Heart right ventricle (tissue), 16 donors: ENCODE measurements at regions not wholly inside any gene's neighbourhood (a gene's known extent, or its start where the extent isn't known, plus 50 kb on each side); places are given as distances from the start of the nearest gene placed in this dataset.
A peak's percentile ranks its signal among the peaks of the same experiment; 100 is the strongest.

Experiments
- ATAC-seq, 8 donors: fragments of 200-7000 bp; cut with Tn5 transposase; one replicate each; pipeline ENCODE4 v1.9.1; 2020; ENCODE audit warnings: mild to moderate bottlenecking in 8 of 8, moderate library complexity in 8 of 8, moderate number of reproducible peaks in 1 of 8
- DNase-seq, 2 donors: peaks; one replicate each; pipeline ENCODE4 v3.0.0-alpha.2; 2020
- H3K27ac ChIP-seq, 10 donors: fragments of 200-600 bp; sonication (generic) in 2 of 10; one replicate each; pipeline versions ENCODE4 v1.5.0 to v1.8.0; 2020 to 2022; ENCODE audit warnings: mild to moderate bottlenecking in 3 of 10
- H3K27me3 ChIP-seq, 7 donors: fragments of 200-600 bp; one replicate each; pipeline ENCODE4 v1.8.0; 2021 to 2022; ENCODE audit warnings: mild to moderate bottlenecking in 2 of 7
- H3K36me3 ChIP-seq, 9 donors: fragments of 200-600 bp; sonication (generic) in 1 of 9; one replicate each; pipeline versions ENCODE4 v1.5.0 to v1.8.0; 2020 to 2022; ENCODE audit warnings: mild to moderate bottlenecking in 2 of 9
- H3K4me1 ChIP-seq, 9 donors: fragments of 200-600 bp; sonication (generic) in 1 of 9; one replicate each; pipeline versions ENCODE4 v1.5.0 to v1.8.0; 2020 to 2022; ENCODE audit warnings: mild to moderate bottlenecking in 4 of 9
- H3K4me3 ChIP-seq, 10 donors: fragments of 200-600 bp; sonication (generic) in 2 of 10; one replicate each; pipeline versions ENCODE4 v1.5.0 to v1.8.0; 2020 to 2022; ENCODE audit warnings: mild to moderate bottlenecking in 7 of 10, moderate library complexity in 2 of 10
- H3K9me3 ChIP-seq, 11 donors: fragments of 200-600 bp in 10 of 11; sonication (generic) in 2 of 11; one replicate each; pipeline versions ENCODE4 v1.5.0 to v1.8.0; 2013 to 2022; ENCODE audit warnings: mild to moderate bottlenecking in 2 of 11, control low read depth in 1 of 11, moderate library complexity in 1 of 11
- CTCF ChIP-seq, 9 donors: fragments of 200-600 bp; sonication (generic) in 2 of 9; IDR thresholded peaks; one replicate each; pipeline versions ENCODE4 v1.5.0 to v1.8.0; 2021 to 2022; ENCODE audit warnings: antibody characterized with exemption in 9 of 9, mild to moderate bottlenecking in 5 of 9, moderate library complexity in 1 of 9
- WGBS, 2 donors: extraction: QIAGEN DNeasy Blood & Tissue Kit; methylation state at CpG; one replicate each; pipeline ENCODE4 v1.1.7; 2013; ENCODE audit warnings: inconsistent platforms in 1 of 2; 5-methylcytosine and 5-hydroxymethylcytosine counted together
- intact Hi-C, 10 donors: fragments of 100-400 bp; cut with DNase I; formaldehyde crosslinking; loops; one replicate each; pipeline versions ENCODE4 v1.11.1 to v1.14.2; 2022
- donor health status: Arrhythmogenic right ventricular cardiomyopathy.
- donor health status: ischemic (EF 13 %, LVEDD 7.1; RV severe dilation, severe dysfunction).
- donor health status: healthy with polysubstance abuse.
- donor health status: DM: no; HTN: yes; CAD: no.
- donor health status: DM: no; HTN: no; CAD: no.
- donor health status: ischemic (EF 25% LVEDD 6.9; RV normal size, moderate dysfunction).
- donor health status: ischemic (EF 25% LVEDD 5.7; RV mildly dilated, moderate dysfunction).
- donor health status: healthy.
- donor health status: DM: yes; HTN: yes; CAD: no.
- donor health status: Ischemic cardiomyopathy.
- donor health status: ischemic (EF 35%, LVEDD 5.7; RV mildly dilated, moderate dysfunction).
- donor health status: nonischemic (EF 11% LVEDD 7.7; RV severe dilation, severe dysfunction).
- donor health status: DM: yes; HTN: yes; CAD: no.
- donor health status: PGD.
- donor health status: ischemic (EF 29% LVEDD 5.4; RV normal size, mild dysfunction).
- donor health status: nonischemic (EF 23%, LVEDD 6.1; RV moderate dilation, normal function).

DNA sequence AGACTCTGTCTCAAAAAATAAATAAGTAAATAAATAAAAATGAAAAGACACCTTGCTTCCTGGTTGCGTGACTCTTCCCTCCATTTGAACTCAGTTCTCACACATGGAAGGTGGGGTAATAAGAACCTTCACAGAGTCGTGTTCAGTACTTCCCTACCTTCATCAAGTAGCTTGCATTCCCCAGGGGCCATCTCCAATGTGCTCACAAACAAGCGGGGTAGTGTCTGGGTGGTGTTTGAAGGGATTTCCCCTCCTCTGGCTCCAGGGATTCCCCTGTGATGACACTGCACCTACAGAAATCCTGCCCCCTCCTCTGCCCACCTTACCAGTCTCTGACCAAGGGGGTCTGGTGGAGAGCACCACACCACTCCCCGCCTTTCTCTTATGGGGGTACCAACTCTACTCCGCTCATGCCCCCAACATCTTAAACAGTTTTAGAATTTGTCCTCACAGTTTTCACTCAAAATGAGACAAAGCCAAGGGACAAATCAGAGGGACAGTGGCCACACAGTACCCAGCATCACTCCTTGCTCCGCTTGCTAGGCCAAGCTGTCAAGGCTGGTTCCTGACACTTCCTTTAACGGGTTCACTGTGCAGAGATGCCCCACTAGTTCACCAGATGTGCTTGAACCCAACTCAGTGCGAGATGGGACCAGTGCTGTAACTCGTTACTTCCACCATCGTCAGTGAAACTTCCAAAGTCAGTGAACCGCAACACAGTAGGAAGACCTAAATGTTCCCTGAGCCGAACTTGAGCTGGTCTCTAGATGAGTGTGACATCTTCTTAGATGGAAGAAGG, 69.1 kb downstream of the COPRS start:
- 88 to 92% methylated on average over 12 of the region's 12 CpGs for WGBS, 2 donors
- Histone ChIP-seq H3K27me3 (no peaks in the 10 kb centered on the region), H3K4me3 (no peak overlapping the region), H3K27ac (no peak overlapping the region), H3K36me3 (no peaks in the 10 kb centered on the region), H3K9me3 (no peaks in the 10 kb centered on the region), H3K4me1 (peaks cover 0 to 14% (median 6%) of the 10 kb centered on the region in 9 donors)
- no peak for TF ChIP-seq CTCF (IDR thresholded peaks at IDR 0.05)
- DNase-seq = no peak
- no peak for ATAC-seq
- intact Hi-C loops = no loop called here

- Histone ChIP-seq H3K36me3 (no peaks in the 10 kb centered on the region), H3K27ac (no peak overlapping the region), H3K4me3 (no peak overlapping the region), H3K4me1 (peaks cover 0 to 14% (median 6%) of the 10 kb centered on the region in 9 donors), H3K27me3 (no peaks in the 10 kb centered on the region), H3K9me3 (no peaks in the 10 kb centered on the region)
- WGBS, 2 donors = 95 to 96% methylated on average over 4 of the region's 4 CpGs
- no peak for TF ChIP-seq CTCF (IDR thresholded peaks at IDR 0.05)
- intact Hi-C loops = no loop called here
- DNase-seq (no peak), ATAC-seq (no peak)
These were observed 70.1 kb downstream of the COPRS start for GRCh38 chr17:31788956-31789355.

- WGBS, 2 donors = 41 to 58% methylated on average over 3 of the region's 3 CpGs
- ATAC-seq (peak in 1 of 8 donors; percentile 36), DNase-seq (no peak)
- Histone ChIP-seq H3K36me3 (no peaks in the 10 kb centered on the region), H3K27me3 (no peaks in the 10 kb centered on the region), H3K4me1 (peaks cover 0 to 14% (median 6%) of the 10 kb centered on the region in 9 donors), H3K9me3 (no peaks in the 10 kb centered on the region), H3K27ac (no peak overlapping the region), H3K4me3 (no peak overlapping the region)
- intact Hi-C loops = no loop called here
- TF ChIP-seq CTCF (IDR thresholded peaks at IDR 0.05) = no peak
These were observed 70.5 kb downstream of the COPRS start for GRCh38 chr17:31788571-31788946.

GRCh38 chr17:31787857-31788570, 71.0 kb downstream of the COPRS start:
- intact Hi-C loops = no loop called here
- H3K36me3 ChIP-seq = no peaks in the 10 kb centered on the region
- DNase-seq = no peak
- H3K4me1 ChIP-seq = peaks cover 0 to 14% (median 6%) of the 10 kb centered on the region in 9 donors
- peak in 3 of 8 donors; percentile 27 to 96 (median 81) for ATAC-seq
- H3K9me3 ChIP-seq = no peaks in the 10 kb centered on the region
- 41 to 51% methylated on average over 7 of the region's 7 CpGs for WGBS, 2 donors
- TF ChIP-seq CTCF (IDR thresholded peaks at IDR 0.05) = no peak
- H3K4me3 ChIP-seq = no peak overlapping the region
- no peak overlapping the region for H3K27ac ChIP-seq
- H3K27me3 ChIP-seq = no peaks in the 10 kb centered on the region
